Embryonic facial prominence (tissue), 1 donor: ENCODE measurements at regions not wholly inside any gene's neighbourhood (a gene's known extent, or its start where the extent isn't known, plus 50 kb on each side); places are given as distances from the start of the nearest gene placed in this dataset.
"Not testable (repeated sequence)": the region's sequence is repeated elsewhere in the genome, so short reads cannot be mapped to it uniquely, and the experiment has no call there.

ENCODE experiments used
- DNase-seq: peaks from one replicate; pipeline ENCODE4 v3.0.0-alpha.2; 2016; ENCODE audit errors: extremely low spot score

DNA sequence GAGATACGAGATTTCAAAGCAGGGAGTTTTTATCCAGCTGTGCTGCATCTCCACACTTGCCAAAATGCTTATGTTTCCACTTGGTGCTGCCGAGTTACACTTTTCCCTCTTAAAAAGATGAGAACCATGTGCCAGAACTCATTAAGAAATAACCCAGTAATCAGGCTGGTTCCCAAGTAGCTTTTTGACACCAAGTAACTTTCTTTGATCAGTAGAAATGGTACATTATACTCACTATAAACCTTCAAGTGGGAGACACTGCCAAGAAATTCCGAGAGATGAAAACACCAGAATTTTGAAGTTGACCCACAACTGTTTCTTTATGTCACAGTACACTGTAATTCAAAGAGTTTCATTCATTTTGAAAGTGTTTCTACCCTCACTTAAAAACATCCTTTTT is 164.6 kb upstream of the CCDC54 start:
- no peak for DNase-seq

DNA sequence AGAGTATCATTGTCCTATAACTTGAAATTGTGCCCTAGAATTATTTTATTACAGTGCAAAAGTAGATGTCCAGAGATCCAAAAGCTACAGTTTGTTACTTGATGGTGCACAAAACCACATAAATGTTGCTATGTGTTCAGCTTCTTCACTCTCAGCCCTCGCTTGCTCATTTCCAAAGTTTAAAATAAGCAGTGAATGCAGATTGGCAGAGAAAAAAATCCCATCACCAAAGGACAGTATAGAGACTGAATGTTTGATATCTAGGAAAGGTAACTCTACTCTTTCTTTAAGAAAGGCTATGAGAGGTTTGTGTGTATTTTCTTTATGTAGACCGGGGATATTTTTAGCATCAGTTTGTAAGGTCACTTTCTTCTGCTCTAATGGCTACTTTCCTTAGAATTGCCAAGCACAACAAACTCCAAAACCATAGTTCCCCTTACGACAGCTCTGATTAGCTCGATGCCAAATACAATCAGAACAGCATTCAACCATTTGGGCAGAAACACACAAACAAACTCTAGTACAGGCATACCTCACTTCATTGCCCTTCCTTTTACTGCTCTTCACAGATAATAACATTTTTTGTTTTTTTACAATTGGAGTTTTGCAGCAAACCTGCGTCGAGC is 164.1 kb upstream of the CCDC54 start:
- no peak for DNase-seq

DNA sequence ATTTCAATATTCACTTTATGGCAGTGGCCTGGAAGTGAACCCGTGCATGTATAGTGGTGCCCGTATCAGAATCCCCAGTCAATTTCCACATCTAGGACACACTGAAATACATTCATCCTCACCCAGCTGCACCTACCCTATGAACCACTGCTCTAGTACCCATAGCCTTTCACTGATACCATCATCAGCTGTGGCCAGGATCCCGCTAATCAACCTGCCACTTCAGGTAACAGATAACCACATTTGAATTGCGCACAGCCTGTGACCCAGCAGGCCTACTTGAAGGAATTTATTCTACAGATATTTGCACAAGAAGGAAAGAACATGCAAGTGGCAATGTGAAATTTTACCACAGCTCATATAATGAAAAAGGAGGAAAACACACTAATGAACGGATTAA is 161.0 kb upstream of the CCDC54 start:
- DNase-seq = no peak

DNA sequence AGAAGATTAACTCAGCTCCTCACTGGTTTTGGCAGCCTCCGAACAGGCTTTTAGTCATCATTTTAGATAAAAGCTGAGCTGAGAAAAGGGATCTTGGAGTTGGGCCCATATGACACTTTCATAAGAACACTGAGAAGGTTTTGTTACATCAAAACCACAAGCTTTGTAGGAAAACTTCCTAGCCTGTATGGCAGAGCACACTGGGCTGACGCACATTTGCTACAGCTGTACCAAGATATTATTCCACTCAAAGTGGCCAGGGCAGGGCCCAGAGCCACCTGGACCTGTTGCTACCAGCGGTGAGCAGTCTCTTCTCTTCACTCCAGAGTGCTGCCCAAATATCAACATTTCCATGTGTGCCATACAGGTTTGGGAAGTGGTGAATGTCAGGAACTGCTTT is 160.5 kb upstream of the CCDC54 start:
- DNase-seq = no peak

DNA sequence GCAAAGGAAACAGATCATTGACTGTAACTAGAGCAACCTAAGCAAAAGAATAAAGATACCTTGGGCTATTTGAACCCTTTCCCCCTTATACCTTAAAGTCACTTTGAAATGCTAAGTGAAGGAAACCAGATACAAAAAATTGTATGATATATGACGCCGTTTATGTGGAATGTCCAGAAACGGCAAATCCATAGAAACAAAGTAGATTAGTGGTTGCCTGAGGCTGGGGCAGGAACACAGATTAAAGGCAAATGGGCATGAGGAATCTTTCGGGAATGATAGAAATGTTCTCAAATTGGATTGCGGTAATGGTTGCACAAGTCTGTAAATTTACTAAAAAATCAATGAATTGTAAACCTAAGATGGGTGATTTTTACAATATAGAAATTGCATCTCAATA is 160.1 kb upstream of the CCDC54 start:
- DNase-seq = no peak

DNA sequence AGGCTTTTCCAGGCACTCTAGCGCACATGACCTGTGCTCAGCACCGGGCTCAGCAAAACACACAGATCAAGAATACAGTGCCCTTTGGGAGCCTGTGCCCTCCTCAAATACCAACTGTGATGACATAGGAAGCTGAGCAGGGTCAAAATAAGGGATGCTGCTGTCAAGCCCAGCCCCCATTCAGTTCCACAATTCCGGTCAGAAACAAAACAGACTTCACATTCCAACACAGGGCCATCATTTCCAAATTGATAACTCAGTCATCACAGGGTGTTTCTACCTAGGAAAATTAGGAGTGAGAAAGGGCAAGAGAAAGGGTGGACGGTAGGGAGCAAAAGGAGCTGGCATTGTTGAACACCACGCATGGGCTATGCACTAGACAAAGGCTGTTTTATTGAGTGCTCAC is 158.4 kb upstream of the CCDC54 start:
- no peak for DNase-seq

DNA sequence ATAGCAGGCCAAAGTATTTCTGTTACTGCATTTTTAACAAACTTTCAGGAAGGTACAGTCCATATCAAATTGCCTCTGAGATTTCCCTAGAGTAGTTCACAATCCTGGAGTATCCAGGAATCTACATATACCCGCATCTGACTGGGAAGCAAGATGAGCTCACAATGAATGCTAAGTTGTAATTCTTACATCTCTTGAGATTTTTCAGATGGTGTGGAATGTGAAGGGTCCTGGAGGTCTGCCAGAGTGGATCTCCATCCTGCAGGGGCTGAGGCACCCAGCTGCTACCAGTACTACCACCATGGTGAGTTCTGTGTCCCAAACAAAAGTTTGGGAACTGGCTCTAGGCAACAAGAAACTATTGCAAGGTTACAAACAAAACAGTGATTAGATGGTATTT is 156.7 kb upstream of the CCDC54 start:
- DNase-seq = no peak

DNA sequence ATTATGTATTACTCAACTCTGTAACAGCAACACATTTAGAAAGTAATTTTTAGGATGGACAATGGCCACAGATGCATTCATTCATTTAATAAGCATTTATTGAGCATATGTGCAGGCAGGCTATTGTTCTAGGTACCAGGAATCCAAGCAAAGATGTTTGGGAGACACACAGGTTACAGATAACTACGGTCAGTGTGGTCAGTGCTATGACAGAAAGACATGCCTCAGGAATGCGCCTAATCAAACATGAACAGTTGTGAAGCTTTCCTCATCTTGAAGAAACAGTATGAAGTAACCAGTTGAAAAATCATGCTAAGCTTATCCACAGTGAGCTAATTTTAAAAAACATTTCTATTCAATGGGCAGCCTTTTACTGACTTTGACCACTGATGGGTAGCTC is 155.4 kb upstream of the CCDC54 start:
- no peak for DNase-seq

DNA sequence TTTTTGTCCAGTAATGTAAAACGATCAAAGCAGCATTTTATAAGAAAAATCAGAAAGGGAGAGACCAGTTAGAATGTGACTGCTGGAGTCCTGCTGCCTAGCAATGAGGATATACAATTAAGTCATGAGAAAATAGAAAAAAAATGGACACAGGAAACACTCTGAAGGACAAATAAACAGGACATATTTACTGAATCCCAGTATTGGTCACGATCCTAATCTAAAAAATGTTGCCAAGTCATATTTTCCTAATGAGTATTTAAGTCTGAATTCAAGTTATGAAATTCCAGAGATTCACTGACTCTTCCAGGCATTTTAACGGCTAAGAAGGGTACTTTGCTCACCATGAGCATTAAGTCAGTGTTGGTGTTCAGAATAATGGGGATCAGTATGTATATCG is 154.3 kb upstream of the CCDC54 start:
- no peak for DNase-seq

DNA sequence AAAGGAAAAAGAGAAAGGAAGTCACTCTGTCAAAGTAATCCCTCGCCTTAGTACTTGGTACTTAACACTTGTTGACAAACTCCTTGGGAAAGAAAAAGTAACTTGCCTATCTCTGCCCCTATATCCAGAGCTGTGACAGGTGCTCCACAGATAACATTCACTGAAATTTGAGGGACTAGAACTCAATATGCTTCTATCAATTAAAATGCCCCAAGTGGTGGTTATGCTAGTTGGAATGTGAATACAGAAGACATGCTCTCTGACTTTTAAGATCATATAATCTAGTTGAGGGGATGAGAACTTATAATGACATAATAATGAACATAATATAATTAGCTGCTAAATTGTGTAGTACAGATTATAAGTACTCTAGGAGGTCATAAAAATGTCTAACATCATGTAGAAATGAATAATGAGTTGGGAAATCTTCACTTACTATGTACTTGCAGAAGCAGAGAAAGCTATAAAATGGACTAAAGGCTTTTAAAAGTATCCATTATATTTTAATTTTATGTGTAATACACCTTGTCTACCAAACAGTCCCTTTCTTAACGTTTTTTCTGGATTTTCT is 153.1 kb upstream of the CCDC54 start:
- DNase-seq = no peak

DNA sequence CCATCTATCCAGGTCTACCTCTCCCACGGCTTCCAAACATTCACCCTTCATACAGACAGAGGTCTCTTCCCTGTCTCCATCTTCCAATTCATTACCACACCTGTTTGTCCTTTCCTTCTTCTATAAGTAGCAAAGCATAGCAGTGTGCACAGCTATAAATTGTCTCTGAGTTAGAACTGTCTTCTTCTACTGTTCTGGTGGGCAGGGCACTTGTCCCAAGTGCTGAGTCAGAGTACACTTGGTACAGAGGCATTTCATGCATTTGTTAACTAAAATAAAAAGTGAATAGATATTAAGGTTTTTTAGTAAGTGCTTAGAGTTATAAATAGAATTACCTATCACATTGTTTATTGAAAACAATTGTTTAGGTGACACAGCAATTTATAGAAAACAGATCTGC is 150.1 kb upstream of the CCDC54 start:
- no peak for DNase-seq

DNA sequence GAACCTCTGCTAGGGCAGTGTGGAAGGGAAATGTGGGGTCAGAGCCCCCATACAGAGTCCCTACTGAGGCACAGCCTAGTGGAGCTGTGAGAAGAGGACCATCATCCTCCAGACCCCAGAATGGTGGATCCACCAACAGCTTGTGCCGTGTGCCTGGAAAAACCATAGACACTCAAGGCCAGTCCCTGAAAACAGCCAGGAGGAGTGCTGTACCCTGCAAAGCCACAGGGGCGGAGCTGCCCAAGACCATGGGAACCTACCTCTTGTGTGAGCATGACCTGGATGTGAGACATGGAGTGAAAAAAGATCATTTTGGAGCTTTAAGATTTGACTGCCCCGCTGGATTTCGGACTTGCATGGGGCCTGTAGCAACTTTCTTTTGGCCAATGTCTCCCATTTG is 143.4 kb upstream of the CCDC54 start:
- DNase-seq = not testable (repeated sequence)

DNA sequence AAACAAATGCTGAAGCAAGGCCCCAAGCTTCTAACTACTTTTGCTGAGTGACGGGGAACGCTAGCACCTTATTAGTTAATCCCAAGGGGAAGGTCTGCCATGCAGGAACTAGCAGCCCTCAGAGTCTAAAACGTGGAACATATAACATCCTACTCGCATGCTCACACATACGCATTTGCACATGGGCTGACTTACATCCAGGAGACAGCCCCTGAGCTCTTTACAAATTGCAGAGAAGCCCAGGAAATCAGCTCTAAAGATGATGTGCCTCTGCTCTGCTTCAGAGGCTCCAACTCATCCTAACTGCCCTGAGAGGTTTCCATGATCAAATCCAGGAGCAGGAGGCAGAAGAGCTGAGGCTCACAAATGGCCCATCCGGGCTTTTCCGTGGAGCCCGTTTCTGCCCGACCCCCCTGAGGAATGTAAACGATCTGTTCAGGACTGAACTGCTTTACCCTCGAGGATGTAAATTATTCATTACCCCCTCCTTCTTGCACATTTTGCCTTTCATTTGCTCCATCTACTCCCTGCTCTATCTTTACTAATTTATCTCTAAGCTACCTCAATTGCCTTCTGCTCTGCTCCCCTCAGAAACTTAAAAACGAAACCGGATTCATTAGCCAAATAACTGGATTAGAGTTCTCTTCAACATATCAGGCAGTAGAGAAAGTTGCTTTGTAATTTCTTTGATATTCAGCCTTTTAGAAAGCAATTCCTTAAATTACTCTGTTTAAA is 141.9 kb upstream of the CCDC54 start:
- DNase-seq = no peak

DNA sequence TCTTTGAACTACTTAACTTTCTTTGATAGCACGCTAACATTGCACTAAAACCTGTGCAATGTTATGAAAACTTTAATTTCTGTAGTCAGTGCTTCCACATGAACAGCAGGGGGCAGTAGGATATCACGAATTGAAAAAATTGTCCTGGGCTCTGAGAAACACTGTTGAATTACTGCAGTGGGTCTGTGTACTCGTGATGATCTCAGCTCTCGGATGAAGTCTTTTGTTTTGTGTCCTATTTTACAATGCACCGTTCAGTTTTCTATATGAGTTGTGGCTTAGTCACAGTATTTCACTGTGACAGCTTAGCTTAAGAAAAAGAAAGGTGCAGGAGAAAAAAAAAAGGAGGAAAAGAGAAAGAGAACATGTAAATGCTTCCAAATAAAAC is 141.3 kb upstream of the CCDC54 start:
- peak; percentile 79 for DNase-seq

DNA sequence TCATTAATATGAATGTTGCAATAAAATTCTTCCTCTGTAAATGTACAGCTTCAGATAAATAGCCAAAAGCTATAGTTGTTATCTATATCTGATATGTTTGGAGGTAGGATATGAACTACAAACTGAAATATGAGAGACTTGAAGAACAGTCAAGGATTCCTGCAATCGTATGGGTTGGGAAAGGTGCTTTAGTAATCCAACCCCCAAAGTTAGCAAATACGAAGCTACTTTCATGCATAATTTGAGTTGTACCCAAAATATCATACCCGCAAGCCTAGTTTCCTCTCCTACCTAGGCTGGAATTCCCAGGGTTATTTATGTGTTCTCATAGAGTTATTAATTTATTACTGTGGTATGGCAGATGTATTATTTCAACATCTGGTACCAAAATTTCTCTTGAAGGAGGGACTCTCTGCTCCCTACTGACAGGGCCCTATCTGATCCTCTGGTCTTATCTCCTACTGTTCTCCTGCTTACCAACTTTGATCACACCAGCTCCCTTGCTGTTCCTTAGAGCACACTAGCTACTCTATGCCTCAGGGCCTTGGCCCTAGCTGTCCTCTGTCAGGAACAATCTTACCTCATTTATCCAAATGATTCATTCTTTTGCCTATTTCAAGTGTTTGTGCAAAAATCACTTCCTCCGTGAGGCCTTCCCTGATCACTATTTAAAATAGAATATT is 140.4 kb upstream of the CCDC54 start:
- DNase-seq = no peak

DNA sequence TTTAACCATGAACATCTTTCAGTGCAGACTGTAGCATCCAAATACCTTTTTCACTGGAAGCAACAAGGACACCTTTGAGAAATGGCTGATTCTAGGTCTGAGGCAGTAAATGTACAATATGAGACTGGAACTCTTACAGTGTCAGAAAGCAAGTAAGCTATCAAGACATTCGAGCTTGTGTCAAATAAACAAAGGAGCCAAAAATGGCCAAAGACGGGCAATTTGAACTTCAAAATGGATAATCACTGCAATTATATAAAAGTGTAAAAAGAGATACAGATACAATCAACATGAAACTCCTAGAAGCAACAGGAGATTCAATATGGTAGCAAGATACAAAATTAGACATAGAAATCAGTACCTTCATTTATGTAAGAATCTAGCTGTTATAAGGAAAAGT is 138.5 kb upstream of the CCDC54 start:
- DNase-seq = no peak

DNA sequence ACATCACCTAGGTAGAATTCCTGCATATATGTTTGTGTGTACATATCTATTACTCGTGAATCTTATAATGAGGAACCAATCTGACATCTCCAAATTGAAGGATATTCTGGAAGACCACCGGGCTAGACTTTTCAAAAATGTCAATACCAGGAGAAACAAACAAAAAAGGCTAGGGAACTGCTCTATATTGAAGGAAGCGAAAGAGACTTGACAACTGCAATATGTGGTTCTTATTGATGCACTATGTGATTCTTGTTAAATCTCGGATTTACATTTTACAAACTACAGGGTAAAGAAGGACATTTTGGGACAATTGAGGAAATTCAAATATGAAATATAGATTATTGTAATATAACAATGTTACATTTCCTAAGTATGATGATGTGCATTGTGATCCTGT is 137.5 kb upstream of the CCDC54 start:
- no peak for DNase-seq

DNA sequence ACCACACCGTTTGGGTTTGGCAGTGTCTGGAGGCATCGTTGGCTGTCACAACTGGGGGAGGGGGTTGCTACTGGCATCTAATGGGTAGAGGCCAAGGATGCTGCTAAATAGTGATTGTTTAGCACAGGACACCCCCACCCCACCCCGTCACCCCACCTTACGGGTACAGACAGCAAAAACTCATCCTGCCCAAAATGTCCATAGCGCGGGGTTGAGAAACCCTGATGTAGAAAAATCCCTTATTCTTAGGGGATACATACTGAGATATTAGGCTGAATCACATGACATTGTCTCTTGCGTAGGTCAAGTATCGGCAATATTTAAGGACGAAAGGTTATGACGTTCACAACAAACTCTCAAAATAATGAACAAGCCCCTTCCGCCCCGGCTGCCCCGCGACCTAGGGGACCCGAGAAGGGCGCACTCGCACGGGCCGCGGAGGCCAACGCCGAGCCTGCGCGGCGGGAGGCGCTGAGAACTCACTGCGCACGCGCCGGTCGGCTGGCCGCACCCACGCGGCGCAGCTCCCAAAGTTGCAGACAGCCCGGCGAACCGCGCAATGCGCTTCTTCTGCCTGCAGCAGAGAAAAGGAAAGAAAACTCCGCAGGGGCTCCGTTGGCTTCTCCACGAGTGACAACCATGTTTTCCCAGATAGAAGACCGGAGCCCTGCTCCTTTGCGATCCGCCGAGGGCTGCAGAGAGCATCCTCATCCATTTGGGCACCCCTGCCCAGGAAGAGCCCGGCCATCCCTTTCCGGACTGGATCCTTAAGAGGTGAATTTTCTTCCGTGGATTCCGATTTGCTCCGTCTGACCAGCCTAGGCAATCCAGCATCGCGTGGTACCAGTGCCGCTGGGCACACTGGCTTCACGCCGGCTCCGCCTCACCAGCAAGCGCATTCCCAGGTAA is 136.8 kb upstream of the CCDC54 start:
- peak; percentile 36 for DNase-seq

DNA sequence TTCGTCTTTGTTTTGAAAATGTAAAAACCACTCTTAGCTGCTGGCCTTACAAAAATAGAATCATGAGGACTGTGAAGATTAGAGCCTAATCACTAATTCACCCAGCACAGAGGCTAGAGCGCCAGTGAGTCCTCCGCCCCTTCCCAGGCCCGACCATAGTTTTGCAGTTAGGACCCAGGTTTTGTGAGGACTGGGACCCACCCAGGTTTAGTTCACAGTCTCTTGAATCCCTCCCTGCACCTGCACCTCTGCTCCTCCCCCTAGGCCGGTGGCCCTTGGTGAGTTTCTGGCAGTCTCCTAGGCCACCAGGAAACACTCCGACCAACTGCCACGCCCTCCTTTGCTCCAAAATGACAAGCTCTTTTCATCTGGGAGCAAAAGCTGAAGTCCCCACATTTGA is 136.0 kb upstream of the CCDC54 start:
- DNase-seq = no peak

DNA sequence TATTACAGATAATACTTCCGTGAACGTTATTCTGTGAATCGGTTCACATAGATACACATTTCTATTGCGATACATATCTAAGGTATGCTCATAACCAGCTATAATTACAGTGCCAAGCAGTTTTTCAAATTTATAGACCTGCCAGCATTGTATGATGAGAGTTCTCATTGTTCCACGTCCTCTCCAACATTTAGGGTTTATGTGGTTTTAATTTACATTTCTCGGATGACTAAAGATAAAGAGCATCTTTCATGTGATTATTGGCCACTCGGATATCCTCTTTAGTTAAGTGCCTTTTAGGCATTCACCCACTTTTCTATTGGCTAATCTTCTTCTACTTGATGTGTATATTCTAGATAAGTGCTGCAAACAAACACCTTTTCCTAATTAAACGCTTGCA is 134.7 kb upstream of the CCDC54 start:
- no peak for DNase-seq

DNA sequence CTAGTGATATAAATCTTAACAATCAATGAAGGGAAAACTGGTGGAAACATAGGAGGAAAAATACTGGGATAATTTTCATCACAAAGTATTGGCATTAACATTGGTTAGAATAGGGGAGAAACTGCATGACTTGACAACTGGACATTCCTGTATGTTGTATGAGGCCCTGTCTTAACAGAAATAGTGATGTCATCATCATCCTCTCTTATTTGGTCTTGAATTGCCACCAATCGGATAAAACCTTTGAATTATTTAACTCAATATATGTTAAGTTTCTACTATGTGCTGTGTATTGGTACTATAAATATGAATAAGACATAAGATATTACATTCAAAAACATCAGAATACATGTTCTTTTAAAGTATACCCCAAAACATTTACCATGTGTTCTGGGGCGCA is 130.1 kb upstream of the CCDC54 start:
- DNase-seq = no peak

DNA sequence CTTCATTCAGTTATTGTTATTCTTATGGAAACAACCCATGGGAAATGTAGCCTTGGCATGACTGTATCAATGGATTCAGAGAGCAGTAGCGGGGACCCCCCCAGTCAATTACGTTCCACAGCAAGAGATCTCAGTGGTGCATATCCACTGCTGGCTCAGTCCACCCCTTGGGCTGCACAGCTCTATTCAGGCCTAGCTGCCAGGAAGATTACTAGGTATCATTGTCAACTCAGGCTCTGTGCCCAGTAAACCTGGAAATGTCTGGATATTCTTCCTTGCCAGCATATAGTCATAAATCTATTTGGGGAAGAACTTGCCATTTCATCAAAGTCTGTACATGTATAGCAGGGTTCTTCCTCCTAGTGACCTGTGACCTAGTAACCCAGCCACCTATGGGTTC is 128.1 kb upstream of the CCDC54 start:
- no peak for DNase-seq
